Left renal cortex interstitium (tissue), 4 donors: ENCODE measurements at regions not wholly inside any gene's neighbourhood (a gene's known extent, or its start where the extent isn't known, plus 50 kb on each side); places are given as distances from the start of the nearest gene placed in this dataset.

Source experiments
- DNase-seq, 4 donors: peaks; one replicate each; pipeline ENCODE4 v3.0.0-alpha.2; 2013; ENCODE audit warnings: low read depth in 4 of 4, low spot score in 2 of 4, missing footprints in 1 of 4

GRCh38 chr1:30198795-30199403 is 524.5 kb downstream of the MATN1 start:
- DNase-seq = no peak

GRCh38 chr1:30198451-30198760 is 525.0 kb downstream of the MATN1 start:
- no peak for DNase-seq

- no peak for DNase-seq
Measured at GRCh38 chr1:30197639-30198450, 525.5 kb downstream of the MATN1 start.

- DNase-seq = no peak
Measured at GRCh38 chr1:30196872-30197638, 526.3 kb downstream of the MATN1 start.

- no peak for DNase-seq
Measured at GRCh38 chr1:30196457-30196856, 526.9 kb downstream of the MATN1 start.

- DNase-seq = no peak
Measured at GRCh38 chr1:30195424-30196134, 527.8 kb downstream of the MATN1 start.

GRCh38 chr1:30194741-30195423 is 528.5 kb downstream of the MATN1 start:
- no peak for DNase-seq

GRCh38 chr1:30194046-30194619 is 529.3 kb downstream of the MATN1 start:
- DNase-seq = no peak

GRCh38 chr1:30192969-30193630 is 530.3 kb downstream of the MATN1 start:
- DNase-seq = no peak

- no peak for DNase-seq
Measured at GRCh38 chr1:30191154-30191702, 532.2 kb downstream of the MATN1 start.

- no peak for DNase-seq
Measured at GRCh38 chr1:30190511-30191153, 532.8 kb downstream of the MATN1 start.

GRCh38 chr1:30189818-30190500 is 533.4 kb downstream of the MATN1 start:
- DNase-seq = no peak

- DNase-seq = no peak
Measured at GRCh38 chr1:30188999-30189398, 534.4 kb downstream of the MATN1 start.

GRCh38 chr1:30188329-30188728 is 535.1 kb downstream of the MATN1 start:
- no peak for DNase-seq

GRCh38 chr1:30187413-30188023 is 535.9 kb downstream of the MATN1 start:
- DNase-seq = no peak

- DNase-seq = no peak
Measured at GRCh38 chr1:30186586-30186985, 536.8 kb downstream of the MATN1 start.

GRCh38 chr1:30185809-30186208 is 537.6 kb downstream of the MATN1 start:
- DNase-seq = no peak

GRCh38 chr1:30185313-30185712 is 538.1 kb downstream of the MATN1 start:
- DNase-seq = no peak
